Activated CD8-positive, alpha-beta T cell treated with anti-CD3 and anti-CD28 coated beads for 36 hours (primary cell): ENCODE measurements at regions not wholly inside any gene's neighbourhood (a gene's known extent, or its start where the extent isn't known, plus 50 kb on each side); places are given as distances from the start of the nearest gene placed in this dataset.

Experiments
- ATAC-seq: fragments of 200-7000 bp; cut with Tn5 transposase; one replicate; pipeline ENCODE4 v1.10.0; 2021; ENCODE audit warnings: mild to moderate bottlenecking, moderate library complexity
- CTCF ChIA-PET: fragments of 350-600 bp; sonication (Branson Sonifier 250); formaldehyde crosslinking; loops from one replicate; lab custom pipeline; 2021; ENCODE audit warnings: antibody characterized with exemption; lab: Charles Lee
- POLR2A ChIA-PET: fragments of 350-600 bp; sonication (Branson Sonifier 250); formaldehyde crosslinking; loops from one replicate; lab custom pipeline; 2021; ENCODE audit warnings: antibody characterized with exemption; lab: Charles Lee
- DNase-seq: peaks from one replicate; pipeline ENCODE4 v3.0.0-alpha.2; 2020
- H3K27ac Mint-ChIP-seq: one replicate; pipeline ENCODE4 v1.8.0; 2021; ENCODE audit warnings: mild to moderate bottlenecking, mixed read lengths
- H3K27me3 Mint-ChIP-seq: one replicate; pipeline ENCODE4 v1.8.0; 2021; ENCODE audit warnings: mixed read lengths
- H3K36me3 Mint-ChIP-seq: one replicate; pipeline ENCODE4 v1.8.0; 2021; ENCODE audit warnings: low read depth, mixed read lengths
- H3K4me1 Mint-ChIP-seq: one replicate; pipeline ENCODE4 v1.8.0; 2021; ENCODE audit warnings: low read depth, mixed read lengths
- H3K4me3 Mint-ChIP-seq: one replicate; pipeline ENCODE4 v1.8.0; 2021; ENCODE audit warnings: mild to moderate bottlenecking, moderate library complexity, mixed read lengths
- H3K9me3 Mint-ChIP-seq: one replicate; pipeline ENCODE4 v1.8.0; 2021; ENCODE audit warnings: mixed read lengths
- CTCF ChIP-seq: fragments of 200-600 bp; IDR thresholded peaks from one replicate; pipeline ENCODE4 v1.8.0; 2022; ENCODE audit warnings: antibody characterized with exemption, mild to moderate bottlenecking
- intact Hi-C: fragments of 100-400 bp; cut with micrococcal nuclease; formaldehyde crosslinking; loops from one replicate; pipeline ENCODE4 v1.10.0; 2022

- Mint-ChIP-seq H3K4me1 (no peaks in the 10 kb centered on the region), H3K27me3 (no peaks in the 10 kb centered on the region), H3K27ac (no peak overlapping the region), H3K9me3 (no peaks in the 10 kb centered on the region), H3K4me3 (no peak overlapping the region), H3K36me3 (no peaks in the 10 kb centered on the region)
- DNase-seq, result no peak
- TF ChIP-seq CTCF, result no peak
- ChIA-PET CTCF (no interaction called here), POLR2A (no interaction called here)
- intact Hi-C loops, result no loop called here
- ATAC-seq, result no peak
Observed at GRCh38 chr3:144317961-144318360, 346.3 kb downstream of the DIPK2A start.

- no peak for ATAC-seq
- Mint-ChIP-seq H3K4me1 (no peaks in the 10 kb centered on the region), H3K4me3 (no peak overlapping the region), H3K9me3 (peaks cover under 1% of the 10 kb centered on the region), H3K27me3 (no peaks in the 10 kb centered on the region), H3K36me3 (no peaks in the 10 kb centered on the region), H3K27ac (no peak overlapping the region)
- POLR2A ChIA-PET, result no interaction called here
- no peak for DNase-seq
- intact Hi-C loops, result no loop called here
- CTCF ChIA-PET, result no interaction called here
- no peak for TF ChIP-seq CTCF
Observed at GRCh38 chr3:144324076-144324475, 352.5 kb downstream of the DIPK2A start.

- TF ChIP-seq CTCF, result no peak
- intact Hi-C loops, result no loop called here
- H3K4me1 Mint-ChIP-seq, result no peaks in the 10 kb centered on the region
- no peak overlapping the region for H3K27ac Mint-ChIP-seq
- H3K9me3 Mint-ChIP-seq, result peaks cover 6% of the 10 kb centered on the region
- ATAC-seq (no peak), DNase-seq (no peak)
- CTCF ChIA-PET, result no interaction called here
- H3K36me3 Mint-ChIP-seq, result no peaks in the 10 kb centered on the region
- POLR2A ChIA-PET, result no interaction called here
- no peak overlapping the region for H3K4me3 Mint-ChIP-seq
- no peaks in the 10 kb centered on the region for H3K27me3 Mint-ChIP-seq
Observed at GRCh38 chr3:144332868-144333267, 361.2 kb downstream of the DIPK2A start.

GRCh38 chr3:144341471-144341870 lies 369.8 kb downstream of the DIPK2A start:
- no peak for ATAC-seq
- DNase-seq, result no peak
- Mint-ChIP-seq H3K9me3 (peaks cover 3% of the 10 kb centered on the region), H3K27ac (no peak overlapping the region), H3K4me1 (no peaks in the 10 kb centered on the region), H3K36me3 (no peaks in the 10 kb centered on the region), H3K4me3 (no peak overlapping the region), H3K27me3 (peaks cover 3% of the 10 kb centered on the region)
- TF ChIP-seq CTCF, result no peak
- CTCF ChIA-PET, result no interaction called here
- intact Hi-C loops, result no loop called here
- POLR2A ChIA-PET, result no interaction called here

- Mint-ChIP-seq H3K36me3 (no peaks in the 10 kb centered on the region), H3K27me3 (peaks cover 3% of the 10 kb centered on the region), H3K9me3 (peaks cover 2% of the 10 kb centered on the region), H3K4me3 (no peak overlapping the region), H3K27ac (no peak overlapping the region), H3K4me1 (no peaks in the 10 kb centered on the region)
- ChIA-PET CTCF (no interaction called here), POLR2A (no interaction called here)
- TF ChIP-seq CTCF, result no peak
- ATAC-seq, result no peak
- no peak for DNase-seq
- intact Hi-C loops, result no loop called here
Observed at GRCh38 chr3:144343343-144343742, 371.7 kb downstream of the DIPK2A start.
